PC-9 (cell line): ENCODE measurements at regions not wholly inside any gene's neighbourhood (a gene's known extent, or its start where the extent isn't known, plus 50 kb on each side); places are given as distances from the start of the nearest gene placed in this dataset.

Experiments used
- BruUV-seq: library from RNA; stranded (reverse); fragments of 400-500 nt; replicated peaks from 2 replicates; lab custom pipeline; 2021; lab: Mats Ljungman, UMichigan
- CTCF ChIA-PET: fragments of 300-600 bp; sonication (Branson Sonifier 250); formaldehyde crosslinking; loops from one replicate; lab custom pipeline; 2022; ENCODE audit warnings: antibody characterized with exemption; lab: Charles Lee
- POLR2A ChIA-PET: fragments of 300-600 bp; sonication (Branson Sonifier 250); formaldehyde crosslinking; loops from one replicate; lab custom pipeline; 2022; ENCODE audit warnings: antibody characterized with exemption; ENCODE audit not compliant: unreplicated experiment; lab: Charles Lee
- DNase-seq, 2 experiments: peaks; one replicate each; pipeline versions ENCODE4 v3.0.0 to v3.0.0-alpha.2; 2015 to 2022; ENCODE audit warnings: mixed read lengths in 1 of 2
- H2AFZ ChIP-seq: fragments of 200-600 bp; sonication (generic); 2 replicates; pipeline ENCODE4 v1.8.1; 2017; ENCODE audit warnings: antibody characterized with exemption
- H3F3A ChIP-seq: fragments of 200-600 bp; sonication (generic); 2 replicates; pipeline ENCODE4 v1.8.1; 2017; ENCODE audit warnings: antibody characterized with exemption, mild to moderate bottlenecking, low read depth; ENCODE audit not compliant: insufficient read depth
- H3K27ac ChIP-seq: fragments of 200-600 bp; sonication (generic); 2 replicates; pipeline ENCODE4 v1.6.1; 2016; ENCODE audit warnings: mixed run types
- H3K27me3 ChIP-seq: fragments of 200-600 bp; sonication (generic); 2 replicates; pipeline ENCODE4 v1.6.1; 2016; ENCODE audit warnings: low read depth, mixed run types; ENCODE audit not compliant: insufficient read depth
- H3K36me3 ChIP-seq: fragments of 200-600 bp; sonication (generic); 2 replicates; pipeline ENCODE4 v1.6.1; 2016; ENCODE audit warnings: low read depth, mixed run types
- H3K4me1 ChIP-seq: fragments of 200-600 bp; sonication (generic); replicated peaks from 2 replicates; pipeline ENCODE4 v1.6.1; 2016; ENCODE audit warnings: mixed run types; ENCODE audit not compliant: insufficient read depth
- H3K4me2 ChIP-seq: fragments of 200-600 bp; sonication (generic); 2 replicates; pipeline ENCODE4 v1.6.1; 2017; ENCODE audit warnings: mixed run types
- H3K4me3 ChIP-seq: fragments of 200-600 bp; sonication (generic); 2 replicates; pipeline ENCODE4 v1.6.1; 2016; ENCODE audit warnings: mixed run types
- H3K79me2 ChIP-seq: fragments of 200-600 bp; sonication (generic); 2 replicates; pipeline ENCODE4 v1.6.1; 2017; ENCODE audit warnings: low read depth, mixed run types
- H3K9me2 ChIP-seq: fragments of 200-600 bp; sonication (generic); 2 replicates; pipeline ENCODE4 v1.8.1; 2017; ENCODE audit warnings: mild to moderate bottlenecking; ENCODE audit not compliant: insufficient read depth
- H3K9me3 ChIP-seq: fragments of 200-600 bp; sonication (generic); 2 replicates; pipeline ENCODE4 v1.8.1; 2016; ENCODE audit warnings: low read depth; ENCODE audit not compliant: insufficient read depth
- H4K20me1 ChIP-seq: fragments of 200-600 bp; sonication (generic); 2 replicates; pipeline ENCODE4 v1.8.1; 2017; ENCODE audit not compliant: insufficient read depth
- CTCF ChIP-seq: fragments of 200-600 bp; sonication (generic); conservative IDR thresholded peaks from 2 replicates; pipeline ENCODE4 v1.6.1; 2017; ENCODE audit warnings: mixed run types, antibody characterized with exemption, mild to moderate bottlenecking, moderate library complexity
- EZH2 ChIP-seq: fragments of 200-600 bp; sonication (generic); IDR thresholded peaks from 2 replicates; pipeline ENCODE4 v1.8.0; 2017; ENCODE audit warnings: antibody characterized with exemption, low read depth
- intact Hi-C: fragments of 100-400 bp; cut with micrococcal nuclease; formaldehyde crosslinking; loops from one replicate; pipeline ENCODE4 v1.10.0; 2022; ENCODE audit not compliant: unreplicated experiment

GRCh38 chr3:141421639-141422319, 53.5 kb downstream of the ZBTB38 start:
- Histone ChIP-seq H3K27me3 (no peaks in the 10 kb centered on the region), H2AFZ (no peak overlapping the region), H3F3A (no peaks in the 10 kb centered on the region), H3K36me3 (no peaks in the 10 kb centered on the region), H3K9me3 (no peaks in the 10 kb centered on the region), H4K20me1 (no peaks in the 10 kb centered on the region), H3K4me1 (no peaks in the 10 kb centered on the region), H3K9me2 (no peaks in the 10 kb centered on the region), H3K79me2 (no peaks in the 10 kb centered on the region), H3K4me3 (no peak overlapping the region), H3K4me2 (no peak overlapping the region), H3K27ac (no peak overlapping the region)
- no peak for DNase-seq
- intact Hi-C loops = no loop called here
- POLR2A ChIA-PET = no interaction called here
- TF ChIP-seq CTCF (no peak), EZH2 (no peak)
- CTCF ChIA-PET = no interaction called here
- BruUV-seq = no TSS peak

- H3K4me3 ChIP-seq = no peak overlapping the region
- H3K4me2 ChIP-seq = no peak overlapping the region
- ChIA-PET CTCF (no interaction called here), POLR2A (no interaction called here)
- no peak overlapping the region for H2AFZ ChIP-seq
- H3F3A ChIP-seq = no peaks in the 10 kb centered on the region
- no peaks in the 10 kb centered on the region for H4K20me1 ChIP-seq
- no peaks in the 10 kb centered on the region for H3K9me2 ChIP-seq
- BruUV-seq = no TSS peak
- no peak for TF ChIP-seq EZH2
- no peak for TF ChIP-seq CTCF
- DNase-seq = no peak
- H3K36me3 ChIP-seq = no peaks in the 10 kb centered on the region
- H3K79me2 ChIP-seq = no peaks in the 10 kb centered on the region
- H3K4me1 ChIP-seq = no peaks in the 10 kb centered on the region
- H3K9me3 ChIP-seq = no peaks in the 10 kb centered on the region
- H3K27ac ChIP-seq = no peak overlapping the region
- no peaks in the 10 kb centered on the region for H3K27me3 ChIP-seq
- intact Hi-C loops = no loop called here
Measured at GRCh38 chr3:141422961-141423582, 54.8 kb downstream of the ZBTB38 start.

- no peak overlapping the region for H3K27ac ChIP-seq
- H3K4me3 ChIP-seq = no peak overlapping the region
- no peaks in the 10 kb centered on the region for H3K36me3 ChIP-seq
- DNase-seq = no peak
- no peaks in the 10 kb centered on the region for H3K9me3 ChIP-seq
- H3F3A ChIP-seq = no peaks in the 10 kb centered on the region
- ChIA-PET POLR2A (interaction anchor here (0.6 kb wide), 1 partner anchor 564 kb away, joined by 8 read pairs; no protein-coding TSS in a partner anchor), CTCF (no interaction called here)
- no peak overlapping the region for H2AFZ ChIP-seq
- H3K9me2 ChIP-seq = no peaks in the 10 kb centered on the region
- intact Hi-C loops = no loop called here
- no peaks in the 10 kb centered on the region for H4K20me1 ChIP-seq
- no peaks in the 10 kb centered on the region for H3K4me1 ChIP-seq
- TF ChIP-seq EZH2 (no peak), CTCF (no peak)
- no peaks in the 10 kb centered on the region for H3K27me3 ChIP-seq
- no peak overlapping the region for H3K4me2 ChIP-seq
- no TSS peak for BruUV-seq
- no peaks in the 10 kb centered on the region for H3K79me2 ChIP-seq
Measured at GRCh38 chr3:141425523-141426233, 57.4 kb downstream of the ZBTB38 start.
